Skin epidermis (tissue), 12 donors: ENCODE measurements at regions not wholly inside any gene's neighbourhood (a gene's known extent, or its start where the extent isn't known, plus 50 kb on each side); places are given as distances from the start of the nearest gene placed in this dataset.

Source experiments
- H3K27ac ChIP-seq, 21 experiments: fragments of 200-600 bp; sonication (generic) in 11 of 21; one replicate each; pipeline ENCODE4 v1.5.0; 2020; ENCODE audit warnings: mild to moderate bottlenecking in 3 of 21, inconsistent platforms in 2 of 21, moderate library complexity in 2 of 21
- H3K4me3 ChIP-seq, 7 experiments: fragments of 200-600 bp; sonication (generic) in 2 of 7; one replicate each; pipeline ENCODE4 v1.5.0; 2020; ENCODE audit warnings: inconsistent platforms in 2 of 7, mild to moderate bottlenecking in 2 of 7, moderate library complexity in 1 of 7

DNA sequence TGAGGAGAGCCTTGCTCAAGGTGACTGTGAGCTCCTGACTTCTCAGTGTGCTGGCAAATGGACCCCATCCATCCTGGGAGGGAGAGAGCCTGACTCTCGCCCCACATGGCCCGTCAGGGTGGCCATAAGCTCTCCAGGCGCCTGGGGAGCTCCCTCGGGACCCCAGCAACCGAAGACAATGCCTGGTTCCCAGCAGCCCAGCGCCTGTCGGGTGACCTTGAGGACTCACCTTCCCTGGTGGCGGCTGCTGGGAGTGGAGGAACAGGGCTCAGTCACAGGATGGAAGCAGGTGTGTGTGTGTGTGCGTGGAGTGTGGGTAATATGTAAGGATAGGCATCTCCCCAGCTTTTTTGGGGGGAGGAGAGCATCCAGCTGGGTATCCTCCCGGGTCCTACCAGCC lies 190.3 kb downstream of the MELK start:
- no peak overlapping the region for H3K27ac ChIP-seq
- no peak overlapping the region for H3K4me3 ChIP-seq

GRCh38 chr9:36763778-36764177 lies 191.1 kb downstream of the MELK start:
- Histone ChIP-seq H3K4me3 (no peak overlapping the region), H3K27ac (no peak overlapping the region)

- no peak overlapping the region for H3K4me3 ChIP-seq
- H3K27ac ChIP-seq = no peak overlapping the region
Observed at GRCh38 chr9:36764364-36765076, 191.8 kb downstream of the MELK start.

DNA sequence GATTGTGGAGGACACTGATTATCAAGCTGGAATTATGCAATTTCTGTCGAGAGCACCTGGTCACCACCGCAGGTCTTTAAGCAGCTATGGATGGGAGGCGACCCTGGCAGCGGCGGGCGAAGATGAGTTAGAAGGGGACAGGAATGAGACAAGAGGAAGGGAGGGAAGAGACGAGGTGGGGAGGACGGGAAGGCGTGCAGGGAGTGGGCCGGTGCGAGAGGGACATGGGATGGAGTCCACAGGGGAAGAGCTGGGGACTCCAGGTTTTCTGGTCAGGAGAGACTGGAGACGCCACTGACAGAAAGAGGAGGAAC lies 192.3 kb downstream of the MELK start:
- Histone ChIP-seq H3K27ac (no peak overlapping the region), H3K4me3 (no peak overlapping the region)

DNA sequence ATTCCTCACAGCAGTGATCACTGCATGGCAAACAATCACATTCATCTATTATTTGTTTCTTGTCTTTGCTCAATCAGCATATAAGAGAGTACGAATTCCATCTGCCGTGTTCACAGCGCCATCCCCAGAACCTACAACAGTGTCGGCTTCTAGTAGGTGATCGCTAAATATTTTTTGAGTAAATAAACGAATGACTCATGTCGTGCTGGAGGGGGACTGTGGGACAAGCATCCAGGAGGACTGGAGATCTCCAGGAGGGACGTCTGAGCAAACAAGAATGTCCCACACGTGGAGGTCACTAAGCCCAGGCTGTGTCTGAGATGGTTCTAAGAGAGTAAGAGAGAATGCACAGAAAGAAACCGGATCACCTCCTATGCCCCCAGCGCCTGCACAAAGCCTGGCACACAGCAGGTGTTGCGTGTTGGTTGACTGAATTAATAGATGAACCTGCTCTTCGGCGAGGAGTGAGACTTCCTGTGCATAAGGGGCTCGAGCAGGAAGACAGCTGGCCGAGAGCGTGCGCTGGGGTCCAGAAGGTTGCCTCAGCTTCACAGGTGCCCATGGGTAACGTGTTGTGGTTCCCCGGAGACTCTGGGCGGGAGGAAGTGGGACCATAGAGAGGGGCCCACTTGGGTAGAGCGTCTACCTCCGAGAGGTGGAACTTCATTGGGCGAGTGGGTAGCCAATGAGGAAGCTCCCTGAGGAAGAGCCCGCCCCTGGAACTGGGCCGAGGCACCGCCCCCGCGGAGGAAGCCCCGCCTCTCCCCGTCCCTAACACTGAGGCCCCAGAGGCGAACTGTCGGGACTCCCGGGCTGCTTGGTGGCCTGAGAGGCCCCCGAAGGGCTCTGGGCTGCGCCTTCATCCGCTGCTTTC lies 193.0 kb downstream of the MELK start:
- Histone ChIP-seq H3K27ac (peak overlapping the region in 3 of 21 experiments; percentile 11 to 67 (median 30)), H3K4me3 (peak overlapping the region in 6 of 7 experiments; percentile 10 to 35 (median 22))

DNA sequence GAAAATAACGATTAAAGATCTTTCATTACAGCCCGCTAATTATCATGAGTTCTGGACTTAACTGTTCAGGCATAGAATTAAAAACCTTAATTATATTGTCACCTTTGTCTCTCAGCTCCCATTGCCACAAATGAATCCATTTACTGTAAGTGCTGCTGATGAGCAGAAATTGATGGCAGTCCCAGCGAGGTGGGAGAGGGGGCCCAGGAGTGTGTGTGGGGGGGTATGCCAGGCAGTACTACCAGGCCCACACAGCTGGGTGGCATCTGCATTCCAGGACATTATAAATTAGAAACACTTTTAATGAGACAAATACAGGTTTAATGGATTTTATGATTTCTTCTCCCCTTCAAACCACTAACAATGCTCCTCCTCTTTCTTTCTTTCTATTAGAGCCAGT lies 196.0 kb downstream of the MELK start:
- H3K4me3 ChIP-seq = no peak overlapping the region
- H3K27ac ChIP-seq = no peak overlapping the region

- H3K4me3 ChIP-seq = no peak overlapping the region
Observed at GRCh38 chr9:36770025-36770424, 197.3 kb downstream of the MELK start.

DNA sequence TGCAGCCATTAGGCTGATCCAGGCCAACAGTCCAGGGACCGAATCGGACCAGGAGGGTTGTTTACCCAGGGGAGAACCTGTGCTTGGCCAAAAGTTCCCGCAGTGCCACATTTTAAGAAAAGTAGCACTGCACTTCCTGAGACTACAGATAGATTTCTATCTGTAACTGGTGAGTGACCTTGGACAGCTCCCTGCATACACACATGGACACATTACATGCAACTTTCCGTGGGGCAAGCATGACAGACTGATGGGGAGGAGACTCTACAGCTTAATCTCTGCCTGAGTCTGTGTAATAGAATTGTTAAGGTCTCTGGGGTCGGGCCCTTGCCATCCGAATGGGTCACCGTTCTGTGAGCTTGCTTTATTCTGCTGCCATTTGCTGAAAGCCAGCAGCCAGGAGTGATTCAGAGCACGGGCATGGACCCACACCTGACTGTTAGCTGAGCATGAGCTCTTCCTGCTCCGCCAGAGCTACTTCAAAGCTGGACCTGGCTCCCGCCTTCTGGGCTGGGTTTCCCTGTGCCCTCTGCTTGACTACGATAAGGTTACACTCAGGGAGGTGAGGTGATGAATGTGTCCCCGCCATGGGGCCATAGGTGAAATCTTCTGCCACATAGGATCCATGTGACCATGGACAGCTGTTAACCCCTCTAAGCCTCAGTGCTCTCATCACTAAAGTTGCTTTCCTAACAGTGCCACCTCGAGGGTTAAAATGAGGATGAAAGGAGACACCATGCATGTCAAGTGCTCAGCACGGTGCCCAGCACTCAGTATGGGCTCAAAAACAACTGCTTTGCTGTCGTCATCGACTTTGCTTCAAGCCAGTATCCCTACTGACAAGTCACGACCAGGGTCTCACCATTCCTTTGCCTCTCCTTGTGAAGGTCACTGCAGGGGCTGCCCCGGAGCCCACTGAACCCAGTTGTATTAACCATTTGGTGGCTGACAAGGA lies 200.0 kb downstream of the MELK start:
- no peak overlapping the region for H3K4me3 ChIP-seq
- H3K27ac ChIP-seq = no peak overlapping the region

More at GRCh38 chr9:36770025-36770424, 197.3 kb downstream of the MELK start:
- H3K27ac ChIP-seq = no peak overlapping the region

- H3K4me3 ChIP-seq = no peak overlapping the region
- H3K27ac ChIP-seq = no peak overlapping the region
Observed at GRCh38 chr9:36778682-36779081, 206.0 kb downstream of the MELK start.

GRCh38 chr9:36779582-36779981 lies 206.9 kb downstream of the MELK start:
- no peak overlapping the region for H3K27ac ChIP-seq
- no peak overlapping the region for H3K4me3 ChIP-seq

- H3K27ac ChIP-seq = no peak overlapping the region
- no peak overlapping the region for H3K4me3 ChIP-seq
Observed at GRCh38 chr9:36780186-36780585, 207.5 kb downstream of the MELK start.

DNA sequence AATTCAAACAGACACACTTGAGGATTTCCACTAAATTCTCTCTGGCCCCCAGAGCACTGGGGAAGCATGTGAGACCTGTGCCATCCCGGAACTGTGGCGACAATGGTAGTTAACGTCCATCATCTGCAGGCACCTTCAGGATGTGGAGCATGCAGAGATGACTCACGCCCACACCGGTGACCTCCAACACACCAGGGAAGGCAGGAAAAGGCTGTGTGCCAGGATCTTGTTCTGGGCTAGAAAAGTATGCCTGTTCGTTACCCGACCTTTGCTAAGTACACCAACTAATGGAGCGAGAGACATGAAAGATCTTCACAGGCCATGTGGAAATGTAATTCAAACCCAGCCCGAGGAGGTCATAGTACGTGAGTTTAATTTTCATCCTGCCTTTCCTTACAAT lies 208.8 kb downstream of the MELK start:
- Histone ChIP-seq H3K4me3 (no peak overlapping the region), H3K27ac (no peak overlapping the region)
